CD4-positive, alpha-beta T cell (primary cell): ENCODE measurements at regions not wholly inside any gene's neighbourhood (a gene's known extent, or its start where the extent isn't known, plus 50 kb on each side); places are given as distances from the start of the nearest gene placed in this dataset.

Experiments used
- ATAC-seq: fragments of 200-7000 bp; cut with Tn5 transposase; one replicate; pipeline ENCODE4 v1.10.0; 2022; ENCODE audit warnings: mild to moderate bottlenecking; ENCODE audit not compliant: poor library complexity
- CTCF ChIA-PET: fragments of 350-600 bp; sonication (Branson Sonifier 250); formaldehyde crosslinking; loops from one replicate; lab custom pipeline; 2021; ENCODE audit warnings: antibody characterized with exemption, inconsistent platforms; lab: Charles Lee
- POLR2A ChIA-PET: fragments of 350-600 bp; sonication (Branson Sonifier 250); formaldehyde crosslinking; loops from one replicate; lab custom pipeline; 2021; ENCODE audit warnings: antibody characterized with exemption, inconsistent platforms; lab: Charles Lee
- DNase-seq, 14 experiments: peaks; one replicate each; pipeline ENCODE4 v3.0.0-alpha.2; 2013 to 2020; ENCODE audit warnings: mixed read lengths in 2 of 14
- H3K27ac ChIP-seq, 2 donors: one replicate each; pipeline versions ENCODE4 v1.5.1 to v1.7.0; 2013; ENCODE audit warnings: low read length in 2 of 2, low read depth in 1 of 2, mild to moderate bottlenecking in 1 of 2
- H3K27me3 ChIP-seq, 2 experiments: 1 replicate in 1 of 2; 2 replicates in 1 of 2; pipeline versions ENCODE4 v1.6.1 to v1.7.0; 2013; ENCODE audit warnings: low read length in 2 of 2, control low read depth in 1 of 2, mild to moderate bottlenecking in 1 of 2, moderate library complexity in 1 of 2; ENCODE audit not compliant: insufficient read depth in 2 of 2, control insufficient read depth in 1 of 2
- H3K36me3 ChIP-seq: one replicate; pipeline ENCODE4 v1.6.1; 2013; ENCODE audit warnings: low read length, control low read depth; ENCODE audit not compliant: insufficient read depth
- H3K4me1 ChIP-seq: one replicate; pipeline ENCODE4 v1.6.1; 2013; ENCODE audit warnings: low read length, control low read depth; ENCODE audit not compliant: insufficient read depth
- H3K4me3 ChIP-seq: one replicate; pipeline ENCODE4 v1.5.1; 2013; ENCODE audit warnings: mild to moderate bottlenecking, low read length, moderate library complexity
- H3K9me3 ChIP-seq, 2 experiments: 1 replicate in 1 of 2; 2 replicates in 1 of 2; pipeline versions ENCODE4 v1.6.1 to v1.7.0; 2013; ENCODE audit warnings: low read length in 2 of 2, mild to moderate bottlenecking in 2 of 2, control low read depth in 1 of 2, moderate library complexity in 1 of 2; ENCODE audit not compliant: control insufficient read depth in 1 of 2, insufficient read depth in 1 of 2
- H3K27ac Mint-ChIP-seq: one replicate; pipeline ENCODE4 v1.8.0; 2020; ENCODE audit warnings: mixed read lengths
- H3K27me3 Mint-ChIP-seq: one replicate; pipeline ENCODE4 v1.8.0; 2021; ENCODE audit warnings: mixed read lengths
- H3K36me3 Mint-ChIP-seq: one replicate; pipeline ENCODE4 v1.8.0; 2021; ENCODE audit warnings: low read depth, mixed read lengths
- H3K4me1 Mint-ChIP-seq: one replicate; pipeline ENCODE4 v1.8.0; 2021; ENCODE audit warnings: low read depth, mixed read lengths
- H3K4me3 Mint-ChIP-seq: one replicate; pipeline ENCODE4 v1.8.0; 2020; ENCODE audit warnings: mild to moderate bottlenecking, mixed read lengths
- H3K9me3 Mint-ChIP-seq: one replicate; pipeline ENCODE4 v1.8.0; 2020; ENCODE audit warnings: mixed read lengths
- CTCF ChIP-seq: fragments of 200-600 bp; IDR thresholded peaks from one replicate; pipeline ENCODE4 v1.8.0; 2022; ENCODE audit warnings: antibody characterized with exemption, mild to moderate bottlenecking
- intact Hi-C, 2 experiments: fragments of 100-400 bp; cut with DNase I in 1 of 2; cut with micrococcal nuclease in 1 of 2; formaldehyde crosslinking; loops; one replicate each; pipeline versions ENCODE4 v1.15.1 to v1.9.0; 2023 to 2025; cut with DNase I, micrococcal nuclease

- Mint-ChIP-seq H3K27ac (no peak overlapping the region), H3K9me3 (no peaks in the 10 kb centered on the region), H3K4me1 (no peaks in the 10 kb centered on the region), H3K36me3 (no peaks in the 10 kb centered on the region), H3K27me3 (no peaks in the 10 kb centered on the region), H3K4me3 (no peak overlapping the region)
- Histone ChIP-seq H3K4me1 (no peaks in the 10 kb centered on the region), H3K36me3 (no peaks in the 10 kb centered on the region), H3K27me3 (no peaks in the 10 kb centered on the region), H3K4me3 (no peak overlapping the region), H3K9me3 (peaks cover 0 to 21% of the 10 kb centered on the region in 2 experiments), H3K27ac (no peak overlapping the region)
- ChIA-PET CTCF (no interaction called here), POLR2A (no interaction called here)
- DNase-seq (no peak), ATAC-seq (no peak)
- intact Hi-C loops: no loop called here
- TF ChIP-seq CTCF: no peak
Measured at GRCh38 chr5:2509527-2509926, 241.9 kb downstream of the IRX2 start.

GRCh38 chr5:2508514-2508913 lies 243.0 kb downstream of the IRX2 start:
- Histone ChIP-seq H3K27ac (no peak overlapping the region), H3K4me3 (no peak overlapping the region), H3K27me3 (no peaks in the 10 kb centered on the region), H3K36me3 (no peaks in the 10 kb centered on the region), H3K4me1 (no peaks in the 10 kb centered on the region), H3K9me3 (peaks cover 0 to 24% of the 10 kb centered on the region in 2 experiments)
- ChIA-PET CTCF (no interaction called here), POLR2A (no interaction called here)
- no peak for TF ChIP-seq CTCF
- Mint-ChIP-seq H3K9me3 (no peaks in the 10 kb centered on the region), H3K27ac (no peak overlapping the region), H3K36me3 (no peaks in the 10 kb centered on the region), H3K4me3 (no peak overlapping the region), H3K4me1 (no peaks in the 10 kb centered on the region), H3K27me3 (no peaks in the 10 kb centered on the region)
- DNase-seq: no peak
- ATAC-seq: no peak
- intact Hi-C loops: no loop called here

- Mint-ChIP-seq H3K4me3 (no peak overlapping the region), H3K36me3 (no peaks in the 10 kb centered on the region), H3K9me3 (no peaks in the 10 kb centered on the region), H3K27ac (no peak overlapping the region), H3K27me3 (no peaks in the 10 kb centered on the region), H3K4me1 (no peaks in the 10 kb centered on the region)
- Histone ChIP-seq H3K9me3 (peaks cover 0 to 30% of the 10 kb centered on the region in 2 experiments), H3K4me3 (no peak overlapping the region), H3K27me3 (no peaks in the 10 kb centered on the region), H3K4me1 (no peaks in the 10 kb centered on the region), H3K27ac (no peak overlapping the region), H3K36me3 (no peaks in the 10 kb centered on the region)
- no peak for TF ChIP-seq CTCF
- ChIA-PET CTCF (no interaction called here), POLR2A (no interaction called here)
- DNase-seq (no peak), ATAC-seq (no peak)
- intact Hi-C loops: no loop called here
Measured at GRCh38 chr5:2507611-2508010, 243.9 kb downstream of the IRX2 start.
